Thyroid gland (tissue), 4 donors: ENCODE measurements at regions not wholly inside any gene's neighbourhood (a gene's known extent, or its start where the extent isn't known, plus 50 kb on each side); places are given as distances from the start of the nearest gene placed in this dataset.

Experiments
- DNase-seq, 2 donors: peaks; one replicate each; pipeline ENCODE4 v3.0.0-alpha.2; 2019
- H3K27ac ChIP-seq, 3 donors: fragments of 200-600 bp; sonication (generic); 1 replicate in 2 of 3; 2 replicates in 1 of 3; pipeline ENCODE4 v1.5.1; 2016 to 2019; ENCODE audit warnings: mild to moderate bottlenecking in 1 of 3, moderate library complexity in 1 of 3
- H3K27me3 ChIP-seq: fragments of 200-600 bp; sonication (generic); one replicate; pipeline ENCODE4 v1.5.1; 2019
- H3K36me3 ChIP-seq, 2 donors: fragments of 200-600 bp; sonication (generic); one replicate each; pipeline ENCODE4 v1.5.1; 2016 to 2019
- H3K4me1 ChIP-seq, 2 donors: fragments of 200-600 bp; sonication (generic); one replicate each; pipeline ENCODE4 v1.5.1; 2017 to 2019
- H3K4me3 ChIP-seq, 3 donors: fragments of 200-600 bp; sonication (generic); replicated peaks in 1 of 3; 1 replicate in 2 of 3; 2 replicates in 1 of 3; pipeline ENCODE4 v1.5.1; 2016; ENCODE audit warnings: mild to moderate bottlenecking in 1 of 3
- H3K9me3 ChIP-seq: fragments of 200-600 bp; sonication (generic); one replicate; pipeline ENCODE4 v1.5.1; 2017
- CTCF ChIP-seq, 6 experiments: fragments of 200-600 bp in 3 of 6; fragments of 450-650 bp in 3 of 6; sonication (generic) in 3 of 6; IDR thresholded peaks; one replicate each; pipeline ENCODE4 v1.5.1; 2016 to 2019; ENCODE audit warnings: antibody characterized with exemption in 6 of 6, mild to moderate bottlenecking in 2 of 6, inconsistent platforms in 1 of 6, moderate library complexity in 1 of 6
- POLR2A ChIP-seq, 2 donors: fragments of 450-650 bp; IDR thresholded peaks; one replicate each; pipeline ENCODE4 v1.6.1; 2017; ENCODE audit warnings: antibody characterized with exemption in 2 of 2, mild to moderate bottlenecking in 2 of 2, moderate library complexity in 1 of 2
- WGBS, 2 donors: methylation state at CpG; one replicate each; pipeline ENCODE4 v1.1.5; 2017; 5-methylcytosine and 5-hydroxymethylcytosine counted together
- intact Hi-C: fragments of 100-400 bp; cut with DNase I; formaldehyde crosslinking; loops from one replicate; pipeline ENCODE4 v1.15.1; 2023

GRCh38 chr3:152961323-152961722, 126.4 kb downstream of the P2RY1 start:
- H3K27ac ChIP-seq = no peak overlapping the region
- WGBS, 2 donors = 31 to 55% methylated on average over 2 of the region's 2 CpGs
- no peak for DNase-seq
- no peaks in the 10 kb centered on the region for H3K36me3 ChIP-seq
- H3K27me3 ChIP-seq = no peaks in the 10 kb centered on the region
- H3K4me3 ChIP-seq = no peak overlapping the region
- TF ChIP-seq CTCF (IDR thresholded peaks at IDR 0.05) = peak in 2 of 6 experiments; percentile 15 to 26
- TF ChIP-seq POLR2A (IDR thresholded peaks at IDR 0.05) = no peak
- no peaks in the 10 kb centered on the region for H3K9me3 ChIP-seq
- intact Hi-C loops = no loop called here
- H3K4me1 ChIP-seq = no peaks in the 10 kb centered on the region

- WGBS, 2 donors = 72 to 84% methylated on average over 1 of the region's 1 CpG
- TF ChIP-seq POLR2A (IDR thresholded peaks at IDR 0.05) (no peak), CTCF (IDR thresholded peaks at IDR 0.05) (no peak)
Observed at GRCh38 chr3:152964911-152965609, 130.1 kb downstream of the P2RY1 start.

GRCh38 chr3:152968388-152969024, 133.6 kb downstream of the P2RY1 start:
- no peak overlapping the region for H3K4me3 ChIP-seq
- H3K4me1 ChIP-seq = no peaks in the 10 kb centered on the region
- H3K27ac ChIP-seq = no peak overlapping the region
- H3K9me3 ChIP-seq = no peaks in the 10 kb centered on the region
- DNase-seq = no peak
- TF ChIP-seq POLR2A (IDR thresholded peaks at IDR 0.05) (no peak), CTCF (IDR thresholded peaks at IDR 0.05) (no peak)
- intact Hi-C loops = no loop called here
- no peaks in the 10 kb centered on the region for H3K27me3 ChIP-seq
- WGBS, 2 donors = 41 to 57% methylated on average over 3 of the region's 3 CpGs
- no peaks in the 10 kb centered on the region for H3K36me3 ChIP-seq

More at GRCh38 chr3:152964911-152965609, 130.1 kb downstream of the P2RY1 start:
- no peak for DNase-seq
- intact Hi-C loops = no loop called here
- H3K36me3 ChIP-seq = no peaks in the 10 kb centered on the region
- H3K27ac ChIP-seq = no peak overlapping the region
- no peaks in the 10 kb centered on the region for H3K4me1 ChIP-seq
- H3K4me3 ChIP-seq = no peak overlapping the region
- no peaks in the 10 kb centered on the region for H3K9me3 ChIP-seq
- H3K27me3 ChIP-seq = no peaks in the 10 kb centered on the region

- H3K9me3 ChIP-seq = no peaks in the 10 kb centered on the region
- no peaks in the 10 kb centered on the region for H3K4me1 ChIP-seq
- no peak for DNase-seq
- 56 to 77% methylated on average over 1 of the region's 1 CpG for WGBS, 2 donors
- H3K4me3 ChIP-seq = no peak overlapping the region
- no peak overlapping the region for H3K27ac ChIP-seq
- H3K27me3 ChIP-seq = no peaks in the 10 kb centered on the region
- TF ChIP-seq POLR2A (IDR thresholded peaks at IDR 0.05) (no peak), CTCF (IDR thresholded peaks at IDR 0.05) (no peak)
- no peaks in the 10 kb centered on the region for H3K36me3 ChIP-seq
- intact Hi-C loops = no loop called here
Observed at GRCh38 chr3:152969557-152970300, 134.8 kb downstream of the P2RY1 start.

- Histone ChIP-seq H3K27ac (no peak overlapping the region), H3K4me3 (no peak overlapping the region), H3K27me3 (no peaks in the 10 kb centered on the region), H3K9me3 (no peaks in the 10 kb centered on the region), H3K4me1 (no peaks in the 10 kb centered on the region), H3K36me3 (no peaks in the 10 kb centered on the region)
- no peak for DNase-seq
- WGBS, 2 donors = 79 to 83% methylated on average over 4 of the region's 4 CpGs
- TF ChIP-seq CTCF (IDR thresholded peaks at IDR 0.05) (no peak), POLR2A (IDR thresholded peaks at IDR 0.05) (no peak)
- intact Hi-C loops = no loop called here
Observed at GRCh38 chr3:152970851-152971250, 135.9 kb downstream of the P2RY1 start.
